Lung (tissue), 11 donors: ENCODE measurements at regions not wholly inside any gene's neighbourhood (a gene's known extent, or its start where the extent isn't known, plus 50 kb on each side); places are given as distances from the start of the nearest gene placed in this dataset.

Experiments used
- ATAC-seq: fragments of 200-7000 bp; cut with Tn5 transposase; one replicate; pipeline ENCODE4 v1.9.1; 2020; ENCODE audit warnings: moderate number of reproducible peaks; ENCODE audit not compliant: insufficient read depth, low FRiP score
- DNase-seq, 3 donors: peaks; one replicate each; pipeline ENCODE4 v3.0.0-alpha.2; 2013 to 2017
- H3K27ac ChIP-seq, 2 donors: one replicate each; pipeline ENCODE4 v1.5.1; 2013; ENCODE audit warnings: mild to moderate bottlenecking in 2 of 2, moderate library complexity in 2 of 2, control low read depth in 1 of 2, inconsistent platforms in 1 of 2, low read depth in 1 of 2, low read length in 1 of 2
- H3K27me3 ChIP-seq, 3 donors: one replicate each; pipeline ENCODE4 v1.5.1; 2013; ENCODE audit warnings: low read length in 2 of 3; ENCODE audit not compliant: control insufficient read depth in 3 of 3, insufficient read depth in 3 of 3
- H3K36me3 ChIP-seq, 4 donors: one replicate each; pipeline ENCODE4 v1.5.1; 2013; ENCODE audit warnings: low read length in 4 of 4, mild to moderate bottlenecking in 1 of 4, moderate library complexity in 1 of 4; ENCODE audit not compliant: control insufficient read depth in 4 of 4, insufficient read depth in 4 of 4
- H3K4me1 ChIP-seq, 5 donors: one replicate each; pipeline ENCODE4 v1.5.1; 2013; ENCODE audit warnings: low read length in 5 of 5, mild to moderate bottlenecking in 2 of 5, moderate library complexity in 1 of 5; ENCODE audit not compliant: control insufficient read depth in 5 of 5, insufficient read depth in 5 of 5
- H3K4me3 ChIP-seq: one replicate; pipeline ENCODE4 v1.5.1; 2013; ENCODE audit warnings: mild to moderate bottlenecking, control low read depth, moderate library complexity
- H3K9ac ChIP-seq, 2 donors: one replicate each; pipeline ENCODE4 v1.5.1; 2013; ENCODE audit warnings: low read length in 2 of 2, control low read depth in 1 of 2; ENCODE audit not compliant: insufficient read depth in 1 of 2
- H3K9me3 ChIP-seq, 4 donors: one replicate each; pipeline ENCODE4 v1.5.1; 2013; ENCODE audit warnings: low read length in 3 of 4, mild to moderate bottlenecking in 1 of 4, moderate library complexity in 1 of 4; ENCODE audit not compliant: control insufficient read depth in 4 of 4, insufficient read depth in 3 of 4
- WGBS, 2 donors: extraction: QIAGEN DNeasy Blood & Tissue Kit; methylation state at CpG; one replicate each; pipeline ENCODE4 v1.1.7; 2013; 5-methylcytosine and 5-hydroxymethylcytosine counted together
- TF ChIP-seq, protein P1 (sequence below): IDR thresholded peaks from 2 replicates; pipeline ENCODE4 v1.5.1; 2012; ENCODE audit warnings: mild to moderate bottlenecking; ENCODE audit errors: control extremely low read depth, extremely low read depth
- donor health status: control.
- donor health status: control.
- donor health status: Bipolar disorder and iron deficiency.
- donor health status: healthy.
- donor health status: DM: yes; HTN: yes; CAD: no.

DNA sequence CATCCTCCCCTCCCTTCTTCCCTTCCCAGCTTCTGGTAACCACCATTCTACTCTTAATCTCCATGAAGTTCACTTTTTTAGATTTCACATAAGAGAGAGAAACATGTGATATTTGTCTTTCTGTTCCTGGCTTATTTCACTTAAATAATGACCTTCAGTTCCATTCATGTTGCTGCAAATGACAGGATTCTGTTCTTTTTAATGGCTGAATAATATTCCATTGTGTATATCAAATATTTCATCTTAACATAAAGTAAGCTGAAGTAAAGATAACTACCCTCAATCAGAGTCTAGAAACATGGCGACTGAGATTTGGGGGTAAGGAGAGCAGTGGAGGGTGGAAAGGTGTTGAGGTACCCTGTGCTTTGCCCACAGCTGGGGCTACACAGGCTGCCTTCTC lies 68.9 kb downstream of the RHOU start:
- Histone ChIP-seq H3K27ac (no peak overlapping the region), H3K4me3 (no peak overlapping the region), H3K4me1 (peaks cover 0 to 53% (median 22%) of the 10 kb centered on the region in 5 donors), H3K27me3 (no peaks in the 10 kb centered on the region), H3K9ac (no peak overlapping the region), H3K36me3 (no peaks in the 10 kb centered on the region), H3K9me3 (peaks cover 0 to 4% (median 0%) of the 10 kb centered on the region in 4 donors)
- TF ChIP-seq, protein P1, sequence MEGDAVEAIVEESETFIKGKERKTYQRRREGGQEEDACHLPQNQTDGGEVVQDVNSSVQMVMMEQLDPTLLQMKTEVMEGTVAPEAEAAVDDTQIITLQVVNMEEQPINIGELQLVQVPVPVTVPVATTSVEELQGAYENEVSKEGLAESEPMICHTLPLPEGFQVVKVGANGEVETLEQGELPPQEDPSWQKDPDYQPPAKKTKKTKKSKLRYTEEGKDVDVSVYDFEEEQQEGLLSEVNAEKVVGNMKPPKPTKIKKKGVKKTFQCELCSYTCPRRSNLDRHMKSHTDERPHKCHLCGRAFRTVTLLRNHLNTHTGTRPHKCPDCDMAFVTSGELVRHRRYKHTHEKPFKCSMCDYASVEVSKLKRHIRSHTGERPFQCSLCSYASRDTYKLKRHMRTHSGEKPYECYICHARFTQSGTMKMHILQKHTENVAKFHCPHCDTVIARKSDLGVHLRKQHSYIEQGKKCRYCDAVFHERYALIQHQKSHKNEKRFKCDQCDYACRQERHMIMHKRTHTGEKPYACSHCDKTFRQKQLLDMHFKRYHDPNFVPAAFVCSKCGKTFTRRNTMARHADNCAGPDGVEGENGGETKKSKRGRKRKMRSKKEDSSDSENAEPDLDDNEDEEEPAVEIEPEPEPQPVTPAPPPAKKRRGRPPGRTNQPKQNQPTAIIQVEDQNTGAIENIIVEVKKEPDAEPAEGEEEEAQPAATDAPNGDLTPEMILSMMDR: no peak
- ATAC-seq (no peak), DNase-seq (no peak)
- 98 to 100% methylated on average over 1 of the region's 1 CpG for WGBS, 2 donors

DNA sequence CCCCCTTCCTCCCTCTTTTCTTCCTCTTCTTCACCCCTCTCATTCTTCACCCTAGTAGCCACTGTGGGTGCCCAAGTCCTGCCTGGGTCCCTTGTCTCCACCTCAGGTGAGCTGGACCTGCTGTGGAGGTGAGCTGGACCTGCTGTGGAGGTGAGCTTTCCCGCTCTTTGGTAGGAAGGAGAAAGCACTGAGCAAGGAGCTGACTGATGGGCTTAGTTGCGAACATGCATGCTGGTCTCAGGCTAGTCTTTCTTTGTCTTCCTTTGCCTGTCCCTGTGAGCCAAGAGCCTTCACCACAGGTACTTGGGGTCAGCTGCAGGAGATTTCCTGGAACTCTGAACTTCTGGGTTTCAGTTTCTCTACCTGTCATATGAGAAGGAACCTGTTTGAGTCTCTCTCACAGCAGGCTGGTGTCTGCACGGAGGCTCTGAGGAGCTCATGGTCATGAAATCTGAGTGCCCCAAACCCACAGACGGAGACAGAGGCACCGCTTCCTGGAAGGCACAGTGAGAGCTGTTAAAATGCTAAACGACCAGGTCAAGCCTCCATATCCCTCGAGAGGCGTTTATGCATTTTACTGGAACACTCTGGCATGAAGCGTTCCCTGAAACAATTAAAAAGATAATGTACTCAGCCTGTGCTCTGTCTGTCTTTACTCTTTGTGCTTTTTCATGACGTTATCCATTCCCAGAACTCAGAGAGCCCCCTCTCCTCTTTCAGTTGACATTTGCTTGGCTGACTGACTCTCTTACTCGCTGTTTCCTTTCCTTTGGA lies 69.5 kb downstream of the RHOU start:
- TF ChIP-seq, protein P1: no peak
- Histone ChIP-seq H3K4me3 (no peak overlapping the region), H3K27me3 (no peaks in the 10 kb centered on the region), H3K4me1 (peaks cover 0 to 53% (median 22%) of the 10 kb centered on the region in 5 donors), H3K36me3 (no peaks in the 10 kb centered on the region), H3K9me3 (peaks cover 0 to 4% (median 0%) of the 10 kb centered on the region in 4 donors), H3K9ac (peak overlapping the region in 1 of 2 donors; percentile 36), H3K27ac (peak overlapping the region in 1 of 2 donors; percentile 44)
- DNase-seq (peak; percentile 35 to 70 (median 69)), ATAC-seq (peak; percentile 23)
- WGBS, 2 donors: 42 to 49% methylated on average over 11 of the region's 11 CpGs

DNA sequence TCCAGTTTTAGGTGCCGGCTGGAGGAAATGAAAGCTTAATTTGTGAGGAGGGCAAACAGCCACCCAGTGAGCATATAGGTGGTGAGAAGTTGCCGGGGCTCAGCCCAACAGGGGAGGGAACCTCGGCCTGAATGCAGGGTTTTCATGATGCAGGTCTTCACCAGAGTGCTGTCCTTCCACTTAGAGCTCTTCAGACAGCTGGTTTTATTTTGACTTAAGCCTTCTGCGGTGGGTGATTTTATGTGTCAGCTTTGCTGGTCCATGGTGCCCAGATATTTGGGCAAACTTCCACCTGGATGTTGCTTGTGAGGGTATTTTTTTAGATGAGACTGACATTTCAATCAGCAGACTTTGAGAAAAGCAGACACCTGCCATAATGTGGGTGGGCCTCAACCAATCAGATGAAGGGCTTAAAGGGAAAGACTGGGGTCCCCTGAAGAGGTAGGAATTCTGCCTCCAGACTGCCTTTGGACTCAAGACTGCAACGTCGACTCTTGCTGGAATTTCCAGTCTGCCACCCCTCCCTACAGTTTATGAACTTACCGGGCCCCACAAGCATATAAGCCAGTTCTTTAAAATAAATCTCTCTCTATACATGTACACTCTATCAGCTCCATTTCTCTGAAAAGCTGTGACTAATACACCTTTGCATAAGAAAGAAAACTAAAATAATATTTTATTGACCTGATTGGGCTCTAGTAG lies 72.8 kb downstream of the RHOU start:
- Histone ChIP-seq H3K27me3 (no peaks in the 10 kb centered on the region), H3K4me3 (no peak overlapping the region), H3K9me3 (peaks cover 0 to 4% (median 0%) of the 10 kb centered on the region in 4 donors), H3K36me3 (no peaks in the 10 kb centered on the region), H3K9ac (no peak overlapping the region), H3K27ac (no peak overlapping the region), H3K4me1 (peaks cover 0 to 35% (median 17%) of the 10 kb centered on the region in 5 donors)
- no peak for ATAC-seq
- TF ChIP-seq, protein P1: no peak
- no peak for DNase-seq
- 84 to 87% methylated on average over 7 of the region's 7 CpGs for WGBS, 2 donors
